ENCODE measurements at regions not wholly inside any gene's neighbourhood (a gene's known extent, or its start where the extent isn't known, plus 50 kb on each side); places are given as distances from the start of the nearest gene placed in this dataset.

DNA sequence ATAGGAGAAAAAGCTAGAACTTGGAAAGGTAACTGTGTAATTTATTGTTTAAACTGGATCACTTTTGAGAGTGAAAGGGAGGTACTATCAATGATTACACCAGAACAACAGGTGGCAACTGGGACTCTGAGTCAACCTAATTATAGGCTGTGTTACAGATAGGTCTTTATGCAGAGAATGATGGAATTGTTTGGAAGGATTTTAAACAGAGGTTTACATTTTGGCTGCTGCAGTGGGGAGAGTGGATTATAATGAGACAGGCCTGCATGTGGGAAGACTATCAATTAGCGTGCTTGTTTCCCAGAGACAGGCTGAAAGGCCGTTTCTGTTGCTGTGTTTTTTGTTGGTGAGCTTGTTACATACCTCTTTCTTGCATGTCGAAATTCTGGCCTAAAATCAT is 432.9 kb downstream of the PLA2G4A start:
- TF ChIP-seq POLR2AphosphoS5 (IDR thresholded peaks at IDR 0.05; ENCODE audit: borderline replicate concordance, low read depth, low read length) (no peak), FOXP2 (optimal IDR thresholded peaks at IDR 0.05; ENCODE audit: control extremely low read depth, extremely low read length, insufficient read depth) (no peak)

All from SK-N-MC (cell line).